Endothelial cell (in vitro differentiated cells): ENCODE measurements at regions not wholly inside any gene's neighbourhood (a gene's known extent, or its start where the extent isn't known, plus 50 kb on each side); places are given as distances from the start of the nearest gene placed in this dataset.
A peak's percentile ranks its signal among the peaks of the same experiment; 100 is the strongest.
"Not testable (repeated sequence)": the region's sequence is repeated elsewhere in the genome, so short reads cannot be mapped to it uniquely, and the experiment has no call there.

Source experiments
- DNase-seq: peaks from one replicate; pipeline ENCODE4 v3.0.0; 2021; ENCODE audit warnings: low spot score
- H3K27ac Mint-ChIP-seq: one replicate; pipeline ENCODE4 v1.8.0; 2021; ENCODE audit warnings: mixed read lengths, inconsistent platforms; ENCODE audit not compliant: unreplicated experiment
- H3K27me3 Mint-ChIP-seq: one replicate; pipeline ENCODE4 v1.8.0; 2021; ENCODE audit warnings: mild to moderate bottlenecking, moderate library complexity, mixed read lengths, inconsistent platforms; ENCODE audit not compliant: unreplicated experiment
- H3K36me3 Mint-ChIP-seq: one replicate; pipeline ENCODE4 v1.8.0; 2021; ENCODE audit warnings: mild to moderate bottlenecking, low read depth, mixed read lengths, inconsistent platforms; ENCODE audit not compliant: unreplicated experiment
- H3K4me1 Mint-ChIP-seq: one replicate; pipeline ENCODE4 v1.8.0; 2021; ENCODE audit warnings: mild to moderate bottlenecking, mixed read lengths, inconsistent platforms; ENCODE audit not compliant: unreplicated experiment
- H3K4me3 Mint-ChIP-seq: one replicate; pipeline ENCODE4 v1.8.0; 2021; ENCODE audit warnings: mild to moderate bottlenecking, mixed read lengths, inconsistent platforms; ENCODE audit not compliant: unreplicated experiment
- H3K9me3 Mint-ChIP-seq: one replicate; pipeline ENCODE4 v1.8.0; 2021; ENCODE audit warnings: mixed read lengths, inconsistent platforms; ENCODE audit not compliant: unreplicated experiment
- CTCF ChIP-seq: fragments of 200-600 bp; sonication (generic); IDR thresholded peaks from one replicate; pipeline ENCODE4 v1.5.0; 2021; ENCODE audit warnings: antibody characterized with exemption; ENCODE audit not compliant: unreplicated experiment

- Mint-ChIP-seq H3K36me3 (peaks cover 33% of the 10 kb centered on the region), H3K27me3 (no peaks in the 10 kb centered on the region), H3K4me1 (peaks cover 33% of the 10 kb centered on the region), H3K27ac (peak overlapping the region; percentile 14), H3K4me3 (no peak overlapping the region), H3K9me3 (no peaks in the 10 kb centered on the region)
- no peak for TF ChIP-seq CTCF
- DNase-seq = no peak
Observed at GRCh38 chr3:159886050-159886449, 102.6 kb upstream of the IL12A start.

DNA sequence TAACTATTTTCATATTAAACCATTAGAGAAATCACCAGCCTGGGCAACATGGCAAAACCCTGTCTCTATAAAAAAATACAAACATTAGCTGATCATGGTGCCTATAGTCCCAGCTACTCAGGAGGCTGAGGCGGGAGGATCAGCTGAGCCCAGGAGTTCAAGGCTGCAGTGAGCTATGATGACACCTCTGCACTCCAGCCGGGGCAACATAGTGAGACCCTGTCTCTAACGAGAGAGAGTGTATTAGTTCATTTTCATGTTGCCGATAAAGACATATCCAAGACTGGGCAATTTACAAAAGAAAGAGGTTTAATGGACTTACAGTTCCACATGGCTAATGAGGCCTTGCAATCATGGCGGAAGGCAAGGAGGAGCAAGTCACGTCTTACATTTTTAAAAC lies 102.1 kb upstream of the IL12A start:
- DNase-seq, H3K27me3 Mint-ChIP-seq, H3K4me3 Mint-ChIP-seq, H3K9me3 Mint-ChIP-seq: not testable (repeated sequence)
- Mint-ChIP-seq H3K36me3 (peaks cover 35% of the 10 kb centered on the region), H3K4me1 (peaks cover 38% of the 10 kb centered on the region), H3K27ac (peak overlapping the region; percentile 68)

DNA sequence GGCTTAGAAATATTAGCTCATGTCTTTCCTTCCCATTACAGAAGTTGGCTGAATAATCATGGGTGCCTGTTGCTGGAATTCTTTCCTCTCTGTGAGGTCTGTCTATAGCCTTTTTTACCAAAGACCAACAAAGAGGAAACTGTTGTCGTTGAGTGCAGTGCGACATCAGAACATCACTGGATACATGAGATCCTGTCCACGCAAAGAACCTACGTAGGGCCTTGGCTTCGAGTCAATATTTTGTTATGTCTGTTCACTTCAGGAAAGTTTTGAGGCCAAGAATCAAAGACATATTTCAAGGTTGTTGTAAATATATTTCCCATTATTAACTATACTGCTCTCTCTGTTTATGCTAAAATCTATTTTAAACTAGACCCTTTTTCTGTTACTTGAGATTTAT lies 101.5 kb upstream of the IL12A start:
- H3K4me3 Mint-ChIP-seq = no peak overlapping the region
- peaks cover 40% of the 10 kb centered on the region for H3K36me3 Mint-ChIP-seq
- H3K4me1 Mint-ChIP-seq = peaks cover 36% of the 10 kb centered on the region
- H3K27me3 Mint-ChIP-seq = no peaks in the 10 kb centered on the region
- H3K9me3 Mint-ChIP-seq = no peaks in the 10 kb centered on the region
- no peak overlapping the region for H3K27ac Mint-ChIP-seq
- DNase-seq = no peak
- no peak for TF ChIP-seq CTCF

DNA sequence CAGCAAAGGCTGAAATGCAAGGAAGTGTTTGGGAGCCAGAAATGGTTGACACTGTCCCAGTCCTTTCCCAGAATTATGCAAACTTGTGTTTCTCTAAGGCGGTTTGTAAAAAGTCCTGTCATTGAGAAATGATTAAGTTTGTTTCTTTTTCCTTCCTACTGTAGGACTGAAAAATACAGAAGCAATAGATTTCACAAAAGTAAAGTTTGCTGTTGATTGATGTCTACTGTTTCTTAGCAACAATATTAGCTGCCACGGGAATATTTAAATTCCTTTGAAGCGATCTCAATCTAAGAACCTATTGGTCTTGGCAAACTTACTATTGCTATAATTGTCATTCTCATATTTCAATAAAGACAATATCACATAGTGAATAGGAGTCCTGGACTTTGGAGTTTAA lies 100.7 kb upstream of the IL12A start:
- H3K4me1 Mint-ChIP-seq = peaks cover 29% of the 10 kb centered on the region
- no peak for DNase-seq
- no peaks in the 10 kb centered on the region for H3K27me3 Mint-ChIP-seq
- TF ChIP-seq CTCF = no peak
- H3K36me3 Mint-ChIP-seq = peaks cover 43% of the 10 kb centered on the region
- no peak overlapping the region for H3K27ac Mint-ChIP-seq
- H3K4me3 Mint-ChIP-seq = no peak overlapping the region
- no peaks in the 10 kb centered on the region for H3K9me3 Mint-ChIP-seq

DNA sequence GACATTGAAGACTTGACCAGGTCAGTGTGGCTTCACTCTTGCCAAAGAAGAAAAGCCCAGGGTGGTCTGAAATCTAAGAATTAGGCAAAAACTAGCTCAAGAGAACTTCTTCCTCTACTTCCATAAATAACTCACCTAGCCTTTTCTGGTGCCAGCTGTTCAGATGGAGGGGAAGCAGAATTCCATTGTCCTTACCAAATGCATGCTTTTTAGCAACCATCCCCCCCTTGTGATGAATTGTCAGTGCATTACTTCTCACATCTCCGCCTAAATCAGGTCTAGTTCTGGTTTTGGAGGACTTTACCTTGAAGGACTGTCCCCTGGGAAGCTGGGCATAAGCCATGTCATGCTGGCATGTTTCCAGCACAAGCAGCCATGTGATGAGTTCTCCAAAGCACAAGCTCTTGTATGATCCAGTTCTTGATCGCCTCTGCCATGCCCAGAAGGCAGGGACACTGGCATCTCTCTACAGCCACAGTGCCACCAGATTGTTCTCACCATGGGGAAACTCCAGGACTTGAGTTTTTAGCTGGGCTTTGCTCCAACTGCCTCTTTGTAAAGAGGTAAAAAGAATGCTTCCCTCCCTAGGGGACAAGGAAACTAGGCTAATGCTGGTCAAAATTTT lies 96.4 kb upstream of the IL12A start:
- no peak for DNase-seq
- Mint-ChIP-seq H3K4me1 (peaks cover 19% of the 10 kb centered on the region), H3K27me3 (no peaks in the 10 kb centered on the region), H3K27ac (no peak overlapping the region), H3K36me3 (peaks cover 64% of the 10 kb centered on the region), H3K4me3 (no peak overlapping the region), H3K9me3 (no peaks in the 10 kb centered on the region)
- TF ChIP-seq CTCF = no peak

GRCh38 chr3:159892801-159893200 lies 95.8 kb upstream of the IL12A start:
- Mint-ChIP-seq H3K27ac (no peak overlapping the region), H3K4me1 (peaks cover 19% of the 10 kb centered on the region), H3K27me3 (no peaks in the 10 kb centered on the region), H3K9me3 (no peaks in the 10 kb centered on the region), H3K4me3 (no peak overlapping the region), H3K36me3 (peaks cover 66% of the 10 kb centered on the region)
- no peak for DNase-seq
- TF ChIP-seq CTCF = no peak
